GM19395 (cell line): ENCODE measurements at regions not wholly inside any gene's neighbourhood (a gene's known extent, or its start where the extent isn't known, plus 50 kb on each side); places are given as distances from the start of the nearest gene placed in this dataset.
"Not testable (repeated sequence)": the region's sequence is repeated elsewhere in the genome, so short reads cannot be mapped to it uniquely, and the experiment has no call there.

ENCODE experiments used
- ATAC-seq: cut with Tn5 transposase; IDR thresholded peaks from one replicate; pipeline ENCODE4 v1.9.1; 2021; ENCODE audit warnings: mild to moderate bottlenecking, moderate library complexity; ENCODE audit not compliant: unreplicated experiment

DNA sequence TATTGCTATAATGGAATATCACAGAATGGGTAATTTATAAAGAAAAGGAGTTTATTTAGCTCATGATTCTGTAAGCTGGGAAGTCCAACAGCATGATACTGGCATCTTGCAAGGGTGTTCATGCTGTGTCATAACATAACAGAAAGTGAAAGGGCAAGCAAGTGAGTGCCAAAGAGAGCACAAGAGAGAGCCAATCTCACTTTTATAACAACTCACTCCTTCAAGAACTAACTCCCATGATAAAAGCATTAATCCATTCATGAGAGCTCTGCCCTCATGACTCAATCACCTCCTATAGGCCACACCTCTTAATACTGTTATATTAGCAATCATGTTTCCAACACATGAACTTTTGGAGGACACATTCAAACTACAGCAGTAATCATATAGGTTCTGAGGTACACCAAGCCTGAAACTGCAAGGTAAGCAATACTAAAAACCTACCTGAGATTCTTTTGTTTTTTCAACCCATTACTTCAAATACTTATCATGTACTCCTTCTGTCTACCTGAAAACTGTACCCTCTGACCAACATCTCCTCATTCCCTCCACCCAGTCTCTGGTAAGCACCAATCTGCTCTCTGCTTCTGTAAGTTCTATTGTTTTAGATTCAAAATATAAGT, 219.7 kb downstream of the MTERF1 start:
- no peak for ATAC-seq

DNA sequence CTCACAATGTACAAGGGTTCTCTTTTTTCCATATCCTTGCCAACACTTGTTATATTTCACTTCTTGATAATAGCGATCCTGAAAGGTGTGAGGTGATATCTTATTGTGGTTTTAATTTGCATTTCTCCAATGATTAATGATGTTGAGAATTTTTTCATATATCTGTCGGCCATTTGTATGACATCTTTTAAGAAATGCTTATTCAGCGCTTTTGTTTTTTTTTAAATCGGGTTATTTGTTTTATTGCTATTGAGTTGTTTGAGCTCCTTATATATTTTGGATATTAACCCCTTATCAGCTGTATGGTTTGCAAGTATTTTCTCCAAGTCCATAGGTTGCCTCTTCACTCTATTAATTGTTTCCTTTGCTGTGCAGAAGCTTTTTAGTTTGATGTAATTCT, 218.8 kb downstream of the MTERF1 start:
- ATAC-seq, result no peak

DNA sequence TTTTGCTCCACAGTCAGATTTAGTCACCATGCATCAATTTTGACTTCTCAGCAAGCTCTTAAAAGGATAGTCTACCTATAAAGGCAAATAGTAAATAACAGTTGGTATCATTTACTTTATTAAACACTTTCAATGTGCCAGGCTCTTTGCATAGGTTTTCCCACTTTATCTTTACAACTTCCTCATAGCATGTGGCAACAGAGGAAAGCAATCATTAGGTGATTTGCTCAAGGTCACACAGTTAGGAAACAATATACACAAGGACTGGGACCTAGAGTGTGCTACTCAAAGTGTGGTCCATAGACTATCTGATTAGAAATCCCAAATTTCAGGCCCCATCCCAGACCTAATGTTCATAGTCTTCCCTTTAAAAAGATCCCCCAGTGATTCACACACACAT, 212.3 kb downstream of the MTERF1 start:
- ATAC-seq, result no peak

DNA sequence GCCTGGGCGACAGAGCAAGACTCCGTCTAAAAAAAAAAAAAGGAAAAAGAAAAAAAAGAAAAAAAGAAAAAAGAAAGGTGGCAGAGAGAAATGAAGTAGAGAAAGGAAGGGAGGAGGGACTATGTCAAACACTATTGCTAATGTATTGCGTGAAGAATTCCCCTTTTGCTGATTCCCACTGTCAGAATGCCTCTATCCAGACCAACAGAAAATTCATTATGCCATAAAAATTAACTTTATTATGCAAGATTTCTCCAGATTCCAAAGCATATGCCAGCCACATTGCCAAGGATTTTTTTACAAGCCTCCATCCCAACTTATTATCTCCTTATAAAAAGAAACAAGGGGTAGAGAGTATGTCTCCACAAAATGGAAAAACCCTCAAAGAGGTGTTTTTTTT, 209.3 kb downstream of the MTERF1 start:
- ATAC-seq, result no peak

DNA sequence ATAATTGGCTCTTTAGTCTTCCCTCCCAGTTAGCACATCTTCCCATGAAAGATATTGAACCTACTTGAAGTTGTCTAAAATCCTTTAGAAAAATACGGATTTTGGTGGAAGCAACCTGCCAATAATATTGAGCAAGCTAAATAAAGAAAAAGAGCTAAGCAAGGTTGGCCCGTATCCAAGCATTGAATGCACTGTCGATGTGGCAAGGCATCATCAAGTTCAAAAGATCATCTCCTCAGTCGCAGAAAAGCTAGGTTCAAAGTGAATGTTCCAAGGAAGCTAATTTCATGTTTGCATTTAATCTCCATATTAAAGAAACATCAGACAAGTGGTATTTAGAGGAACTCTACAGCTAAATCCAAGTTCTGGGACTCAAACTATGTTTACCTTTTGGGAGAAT, 206.0 kb downstream of the MTERF1 start:
- no peak for ATAC-seq

DNA sequence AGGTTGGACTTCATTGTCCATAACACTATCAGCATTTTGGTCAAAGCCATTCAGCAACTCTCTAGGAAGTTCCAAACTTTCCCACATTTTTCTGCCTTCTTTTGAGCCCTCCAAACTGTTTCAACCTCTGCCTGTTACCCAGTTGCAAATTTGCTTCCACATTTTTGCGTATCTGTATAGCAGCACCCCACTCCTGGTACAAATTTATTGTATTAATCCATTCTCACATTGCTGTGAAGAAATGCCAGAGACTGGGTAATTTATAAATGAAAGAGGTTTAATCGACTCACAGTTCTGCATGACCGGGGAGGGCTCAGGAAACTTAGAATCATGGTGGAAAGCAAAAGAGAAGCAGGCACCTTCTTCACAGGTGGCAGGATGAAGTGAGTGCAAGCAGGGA, 198.8 kb downstream of the MTERF1 start:
- no peak for ATAC-seq

DNA sequence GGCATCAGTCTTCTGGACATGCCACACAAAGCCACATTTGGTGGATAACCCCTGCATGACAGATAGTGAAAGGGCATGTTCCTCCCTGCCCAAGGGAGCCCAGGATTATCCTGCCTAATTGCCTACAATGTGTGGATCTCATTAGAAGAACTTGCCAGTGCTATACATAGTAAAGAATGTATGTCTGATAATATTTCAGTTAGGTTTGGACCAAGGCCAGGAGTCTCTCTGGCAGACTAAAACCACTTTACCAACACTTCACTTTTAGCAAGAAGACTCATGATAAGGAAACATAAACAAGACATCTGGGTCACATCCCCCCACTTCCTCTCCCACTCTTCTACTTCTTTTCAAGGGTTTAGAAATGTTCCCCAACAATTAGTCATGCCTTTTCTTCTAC, 196.7 kb downstream of the MTERF1 start:
- no peak for ATAC-seq

DNA sequence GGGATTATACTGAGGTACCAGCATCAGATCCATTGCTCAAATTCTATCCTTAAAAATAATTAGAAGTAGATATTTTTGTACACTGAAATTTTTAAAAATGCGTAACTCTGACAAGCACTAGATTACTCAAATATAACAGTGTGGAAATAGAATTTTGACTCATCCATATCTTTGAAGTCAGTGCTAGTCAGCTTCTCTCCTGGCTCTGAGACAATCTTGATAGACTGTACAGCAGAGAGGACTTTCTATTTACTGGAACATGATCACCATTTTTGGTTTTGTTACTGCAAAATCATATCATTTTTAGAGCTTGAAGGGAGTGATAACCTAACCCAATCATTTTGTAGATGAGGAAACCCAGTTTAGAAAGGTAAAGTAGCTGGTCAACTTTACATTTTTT, 195.0 kb downstream of the MTERF1 start:
- ATAC-seq, result no peak

DNA sequence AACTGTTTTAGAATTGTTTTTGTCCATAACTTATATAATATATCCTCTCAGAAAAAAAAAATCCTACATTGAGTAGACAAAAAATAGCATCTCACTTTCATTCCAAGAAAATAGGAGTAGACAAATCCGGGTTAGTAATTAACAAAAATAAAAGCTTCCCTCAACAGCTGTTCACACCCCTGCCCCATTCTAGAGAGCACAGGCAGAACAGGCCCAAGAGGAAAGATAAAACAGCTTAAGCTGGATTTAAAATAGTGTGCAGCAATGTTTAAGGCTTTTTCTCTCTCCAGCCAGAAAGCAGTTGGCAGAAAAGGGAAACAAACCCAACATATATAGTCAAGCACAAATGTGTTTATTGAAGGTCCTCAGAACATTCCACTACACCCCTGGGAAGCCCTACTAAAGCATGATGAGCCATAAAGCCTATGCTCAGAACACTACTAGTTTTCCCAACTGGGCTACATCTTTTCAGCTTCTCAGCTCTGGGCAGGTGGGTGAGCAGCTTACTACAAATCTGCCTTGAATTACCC, 189.9 kb downstream of the MTERF1 start:
- no peak for ATAC-seq

DNA sequence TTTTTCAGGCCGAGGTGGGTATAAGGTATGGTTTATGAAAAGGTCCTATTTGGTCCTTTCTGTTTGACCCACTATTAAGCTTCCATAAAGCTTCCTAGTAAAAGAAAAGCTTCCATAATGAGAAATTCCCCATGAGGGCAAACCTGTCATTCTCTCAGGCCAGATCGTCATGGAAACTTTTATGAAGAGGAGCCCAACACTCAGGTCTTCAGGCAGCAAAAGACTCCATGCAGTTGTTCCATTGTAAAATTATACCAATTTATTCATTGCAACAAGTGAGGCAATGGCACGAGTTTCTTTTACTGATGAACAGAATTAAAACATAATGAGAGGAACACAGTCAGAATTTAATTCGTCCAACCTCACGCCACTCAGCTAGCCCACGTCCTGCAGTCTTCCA, 188.6 kb downstream of the MTERF1 start:
- no peak for ATAC-seq

DNA sequence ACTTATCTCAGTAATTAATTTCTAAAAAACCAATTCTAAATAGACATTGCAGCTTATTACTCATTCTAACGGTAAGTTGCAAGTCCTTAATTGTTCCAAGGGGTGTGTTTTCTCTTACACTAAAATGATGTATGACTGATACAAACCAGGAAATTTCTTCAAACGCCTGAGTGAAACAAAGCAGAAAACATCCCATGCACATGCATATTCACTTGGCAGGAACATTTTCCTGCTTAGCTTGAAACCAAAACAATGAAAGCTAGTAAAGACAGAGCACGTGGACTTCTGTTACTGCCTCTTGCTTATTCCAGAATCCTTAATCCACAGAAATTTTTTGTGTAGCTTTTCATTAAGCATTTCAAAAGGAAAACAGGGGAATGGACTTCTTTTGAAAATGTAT, 187.7 kb downstream of the MTERF1 start:
- ATAC-seq, result no peak

DNA sequence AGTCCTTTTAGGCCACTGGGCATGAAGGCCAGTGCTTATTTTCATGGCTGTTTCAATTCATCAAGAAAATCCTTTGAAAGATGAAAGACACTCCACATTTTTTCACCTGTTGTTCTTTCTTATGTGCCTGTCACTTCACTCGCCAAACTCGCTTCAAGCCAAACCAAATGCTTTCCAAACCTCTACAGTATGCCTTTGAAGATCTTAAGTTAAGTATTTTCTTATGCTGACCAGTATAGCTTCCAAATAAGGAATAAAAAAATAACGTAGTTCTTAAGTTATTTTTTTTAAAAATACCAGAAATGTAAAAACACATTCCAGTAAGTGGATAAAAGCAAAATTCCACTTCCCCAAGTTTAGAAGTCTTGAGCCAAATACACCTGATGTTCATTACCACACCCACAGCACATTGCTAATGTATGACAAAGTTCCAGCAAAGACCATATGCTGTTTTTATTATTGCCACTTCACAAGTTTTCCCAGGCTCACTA, 186.1 kb downstream of the MTERF1 start:
- ATAC-seq, result no peak

DNA sequence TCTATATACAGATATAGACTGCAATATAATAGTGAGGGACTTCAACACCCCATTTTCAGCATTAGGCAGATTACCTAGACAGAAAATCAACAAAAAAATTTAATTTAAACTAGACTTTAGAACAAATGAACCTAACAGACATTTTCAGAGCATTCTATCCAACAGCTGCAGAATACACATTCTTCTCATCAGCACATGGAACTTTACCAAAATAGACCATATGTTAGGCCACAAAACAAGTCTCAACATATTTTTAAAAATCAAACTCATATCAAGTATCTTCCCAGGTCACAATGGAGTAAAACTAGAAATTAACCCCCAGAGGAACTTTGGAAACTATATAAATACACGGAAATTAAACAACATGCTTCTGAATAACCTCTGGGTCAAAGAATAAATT, 169.6 kb downstream of the MTERF1 start:
- no peak for ATAC-seq

DNA sequence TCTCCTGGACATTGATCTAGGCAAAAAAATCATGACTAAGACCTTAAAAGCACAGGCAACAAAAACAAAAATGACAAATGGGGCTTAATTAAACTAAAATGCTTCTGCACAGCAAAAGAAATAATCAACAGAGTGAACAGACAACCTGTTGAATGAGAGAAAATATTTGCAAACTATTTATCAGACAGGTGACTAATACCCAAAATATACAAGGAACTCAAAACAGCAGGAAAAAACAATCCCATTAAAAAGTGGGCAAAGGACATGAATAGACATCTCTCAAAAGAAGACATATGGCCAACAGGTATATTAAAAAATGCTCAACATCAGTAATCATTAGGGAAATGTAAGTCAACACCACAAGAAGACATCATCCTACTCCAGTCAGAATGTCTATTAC, 166.8 kb downstream of the MTERF1 start:
- no peak for ATAC-seq

DNA sequence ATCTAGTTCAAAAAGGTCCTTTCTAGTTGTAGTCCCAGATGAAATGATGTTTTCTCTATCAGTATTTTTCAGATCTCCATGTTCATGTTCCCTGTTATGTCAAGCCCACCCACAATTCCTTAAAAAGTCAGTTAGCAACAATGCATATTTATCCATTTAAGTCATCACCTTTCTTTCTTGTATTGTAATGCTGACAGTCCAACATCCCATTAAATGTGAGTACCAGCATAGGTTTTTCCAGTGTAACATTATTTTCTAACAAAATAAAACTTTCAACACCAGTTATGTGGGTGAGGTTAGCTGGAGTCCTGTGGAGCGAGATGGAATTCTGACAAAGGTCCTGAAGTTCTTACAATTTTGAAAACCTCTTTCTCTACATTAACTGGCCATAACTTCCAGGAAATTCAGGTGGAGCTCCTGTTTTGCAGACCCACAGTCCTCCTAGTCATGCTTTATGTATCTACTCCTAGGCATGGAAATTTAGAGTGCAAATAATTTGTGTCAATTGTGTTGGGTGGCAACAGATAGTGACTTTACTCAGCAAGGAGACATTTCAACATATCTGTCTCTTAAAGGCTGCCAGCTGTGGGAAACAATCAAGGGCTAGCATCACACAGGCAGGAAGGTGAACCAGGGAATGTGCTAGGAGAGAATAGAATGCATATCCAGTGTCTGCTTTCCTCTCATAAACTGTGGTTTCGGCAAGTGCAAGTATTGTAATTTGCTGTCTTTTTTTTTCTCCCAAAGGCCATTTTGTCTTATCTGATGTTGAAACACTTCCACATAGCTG, 162.6 kb downstream of the MTERF1 start:
- no peak for ATAC-seq

DNA sequence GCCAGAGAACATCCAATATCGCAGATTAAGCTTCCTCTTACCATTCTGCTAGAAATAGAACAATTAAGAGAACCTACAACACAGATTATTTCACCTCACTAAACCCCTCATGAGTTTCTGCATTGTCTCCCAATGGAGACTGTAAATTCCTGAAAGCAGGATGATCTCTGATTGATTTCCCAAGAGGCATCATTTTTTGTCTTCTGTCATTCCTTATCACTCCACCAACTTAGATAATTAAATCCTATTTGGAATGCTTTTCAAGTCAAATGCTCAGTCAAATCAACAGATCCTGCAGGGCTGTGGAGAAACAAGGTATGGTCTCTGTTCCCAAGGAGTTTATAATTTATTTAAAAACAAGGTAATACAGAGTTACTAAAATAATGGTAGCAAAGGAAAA, 161.5 kb downstream of the MTERF1 start:
- ATAC-seq, result no peak

DNA sequence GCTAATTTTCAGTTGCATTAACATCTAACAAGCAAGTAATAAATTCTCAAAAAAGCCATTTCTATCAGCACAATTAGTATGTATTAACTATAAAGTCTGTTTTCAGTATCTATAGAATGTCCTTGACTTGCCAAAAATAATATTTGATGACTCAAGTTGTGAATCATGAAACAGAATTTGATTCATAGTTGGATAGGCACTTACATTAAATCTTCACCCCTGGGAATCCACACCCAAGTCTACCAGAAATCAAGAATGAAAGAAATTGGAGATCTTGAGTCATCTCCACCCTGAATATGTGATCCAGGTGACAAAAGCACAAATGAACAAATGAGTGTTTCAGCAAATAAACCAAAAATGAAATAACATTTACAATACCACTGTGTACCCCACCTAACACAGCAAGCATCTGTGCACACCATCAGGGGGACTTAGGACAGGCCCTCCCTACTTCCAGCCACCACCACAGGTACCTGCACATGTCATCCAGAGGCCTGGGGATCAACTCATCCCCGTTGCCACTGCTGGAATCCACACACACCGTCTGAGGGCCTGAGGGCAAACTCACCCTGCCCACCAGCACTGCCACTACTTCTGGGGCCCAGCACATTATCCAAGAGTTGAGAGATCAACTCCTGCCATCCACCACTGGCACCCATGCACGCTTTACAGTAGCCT, 160.1 kb downstream of the MTERF1 start:
- no peak for ATAC-seq

DNA sequence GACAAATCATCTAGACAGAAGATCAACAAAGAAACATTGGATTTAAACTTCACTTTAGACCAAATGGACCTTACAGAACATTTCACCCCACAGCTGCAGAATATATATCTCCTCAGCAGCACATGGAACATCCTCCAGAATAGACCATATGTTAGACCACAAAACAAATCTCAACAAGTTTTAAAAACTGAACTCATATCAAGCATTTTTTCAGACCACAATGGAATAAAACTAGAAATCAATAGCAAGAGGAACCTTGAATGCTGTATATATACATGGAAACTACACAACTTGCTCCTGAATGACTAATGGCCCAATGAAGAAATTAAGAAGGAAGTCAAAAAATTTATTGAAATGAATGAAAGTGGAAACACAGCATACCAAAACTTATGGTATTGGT, 157.7 kb downstream of the MTERF1 start:
- ATAC-seq, result no peak

DNA sequence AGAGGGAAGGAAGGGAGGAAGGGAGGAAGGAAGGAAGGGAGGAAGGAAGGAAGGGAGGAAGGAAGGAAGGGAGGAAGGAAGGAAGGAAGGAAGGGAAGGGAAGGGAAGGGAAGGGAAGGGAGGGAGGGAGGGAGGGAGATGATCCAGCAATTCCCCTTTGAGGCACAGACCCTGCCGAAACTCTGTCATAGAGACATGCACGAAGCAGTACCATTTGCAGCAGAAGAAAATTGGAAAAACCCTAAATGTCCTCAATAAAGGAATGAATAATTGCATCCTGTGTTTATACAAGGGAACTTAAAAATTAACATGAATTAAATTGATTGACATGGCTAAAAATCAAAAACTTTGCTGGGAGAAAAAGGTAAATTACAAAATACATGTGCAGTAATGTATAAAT, 151.5 kb downstream of the MTERF1 start:
- not testable (repeated sequence) for ATAC-seq

DNA sequence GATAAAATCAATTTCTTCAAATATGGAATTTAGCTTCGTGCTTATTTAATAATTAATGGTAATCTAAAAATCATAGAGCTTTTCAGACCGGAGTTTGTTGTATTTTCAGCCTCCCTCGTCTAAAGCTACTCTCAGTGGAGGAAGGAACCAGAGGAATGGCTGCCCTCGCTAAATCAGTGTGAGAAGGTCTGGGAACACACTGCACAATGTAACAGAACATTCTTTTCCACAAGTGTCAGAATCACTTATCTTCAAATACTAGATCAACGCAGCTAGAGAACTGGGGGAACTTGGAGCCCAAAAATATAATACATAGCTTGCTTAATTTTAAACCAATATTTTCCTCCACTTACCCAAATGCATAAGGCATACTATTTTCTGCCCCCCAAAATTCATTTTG, 148.5 kb downstream of the MTERF1 start:
- no peak for ATAC-seq

DNA sequence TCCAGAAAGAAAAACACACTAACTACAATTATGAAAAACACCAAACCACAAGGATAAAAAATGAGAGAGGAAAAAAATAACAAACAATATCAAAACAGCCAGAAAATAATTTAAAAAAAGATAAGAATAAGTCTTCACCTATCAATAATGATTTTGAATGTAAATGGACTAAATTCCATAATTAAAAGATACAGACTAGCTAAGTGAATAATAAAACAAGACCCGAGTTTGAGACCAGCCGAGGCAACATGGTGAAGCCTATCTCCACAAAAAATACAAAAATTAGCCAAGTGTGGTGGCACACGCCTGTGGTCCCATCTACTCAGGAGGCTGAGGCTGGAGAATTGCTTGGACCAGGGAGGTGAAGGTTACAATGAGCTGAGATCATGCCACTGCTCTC, 131.1 kb downstream of the MTERF1 start:
- ATAC-seq, result no peak

DNA sequence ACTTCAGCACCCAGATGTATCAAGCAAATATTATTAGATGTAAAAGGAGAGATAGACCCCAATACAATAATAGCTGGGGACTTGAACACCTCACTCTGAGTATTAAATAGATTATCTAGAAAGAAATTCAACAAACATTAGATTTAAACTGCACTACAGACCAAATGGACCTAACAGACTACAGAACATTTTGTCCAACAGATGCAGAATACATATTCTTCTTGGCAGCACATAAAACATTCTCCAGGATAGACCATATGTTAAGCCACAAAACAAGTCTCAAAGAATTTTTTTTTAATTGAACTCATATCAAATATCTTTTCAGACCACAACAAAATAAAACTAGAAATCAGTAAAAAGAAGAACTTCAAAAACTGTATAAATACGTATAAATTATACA, 130.4 kb downstream of the MTERF1 start:
- ATAC-seq, result no peak
